Spleen (tissue), 7 donors: ENCODE measurements at regions not wholly inside any gene's neighbourhood (a gene's known extent, or its start where the extent isn't known, plus 50 kb on each side); places are given as distances from the start of the nearest gene placed in this dataset.

ENCODE experiments used
- POLR2AphosphoS5 ChIP-seq, 3 donors: sonication (generic); formaldehyde crosslinking; IDR thresholded peaks; one replicate each; pipeline ENCODE4 v1.5.1; 2017; ENCODE audit warnings: antibody characterized with exemption in 3 of 3
- TF ChIP-seq, protein P1 (sequence below), 11 experiments: fragments of 200-600 bp in 7 of 11; fragments of 450-650 bp in 4 of 11; sonication (generic) in 4 of 11; IDR thresholded peaks in 8 of 11; conservative IDR thresholded peaks in 3 of 11; 1 replicate in 7 of 11; 2 replicates in 4 of 11; pipeline versions ENCODE4 v1.4.0 to v1.8.0; 2016 to 2021; ENCODE audit warnings: antibody characterized with exemption in 11 of 11, inconsistent platforms in 4 of 11, mild to moderate bottlenecking in 1 of 11
- donor health status: DM: no; HTN: no; CAD: no; lungs with moderate emphysema.
- donor health status: DM: no; HTN: no; CAD: no.
- donor health status: DM: no; HTN: no; CAD: no.

GRCh38 chr15:96166223-96167200 is 164.0 kb upstream of the NR2F2 start:
- no peak for TF ChIP-seq POLR2AphosphoS5 (IDR thresholded peaks at IDR 0.05)
- TF ChIP-seq, protein P1, sequence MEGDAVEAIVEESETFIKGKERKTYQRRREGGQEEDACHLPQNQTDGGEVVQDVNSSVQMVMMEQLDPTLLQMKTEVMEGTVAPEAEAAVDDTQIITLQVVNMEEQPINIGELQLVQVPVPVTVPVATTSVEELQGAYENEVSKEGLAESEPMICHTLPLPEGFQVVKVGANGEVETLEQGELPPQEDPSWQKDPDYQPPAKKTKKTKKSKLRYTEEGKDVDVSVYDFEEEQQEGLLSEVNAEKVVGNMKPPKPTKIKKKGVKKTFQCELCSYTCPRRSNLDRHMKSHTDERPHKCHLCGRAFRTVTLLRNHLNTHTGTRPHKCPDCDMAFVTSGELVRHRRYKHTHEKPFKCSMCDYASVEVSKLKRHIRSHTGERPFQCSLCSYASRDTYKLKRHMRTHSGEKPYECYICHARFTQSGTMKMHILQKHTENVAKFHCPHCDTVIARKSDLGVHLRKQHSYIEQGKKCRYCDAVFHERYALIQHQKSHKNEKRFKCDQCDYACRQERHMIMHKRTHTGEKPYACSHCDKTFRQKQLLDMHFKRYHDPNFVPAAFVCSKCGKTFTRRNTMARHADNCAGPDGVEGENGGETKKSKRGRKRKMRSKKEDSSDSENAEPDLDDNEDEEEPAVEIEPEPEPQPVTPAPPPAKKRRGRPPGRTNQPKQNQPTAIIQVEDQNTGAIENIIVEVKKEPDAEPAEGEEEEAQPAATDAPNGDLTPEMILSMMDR (IDR thresholded peaks at IDR 0.05 in 8 of 11, conservative IDR thresholded peaks at IDR 0.05 in 3 of 11), result no peak
